ENCODE measurements at regions not wholly inside any gene's neighbourhood (a gene's known extent, or its start where the extent isn't known, plus 50 kb on each side); places are given as distances from the start of the nearest gene placed in this dataset.

- TF ChIP-seq EZH2 (IDR thresholded peaks at IDR 0.05; ENCODE audit: insufficient read depth, poor library complexity, severe bottlenecking) (no peak), EZH2phosphoT487 (IDR thresholded peaks at IDR 0.05; ENCODE audit: insufficient read depth, low read depth) (no peak)
These were observed 121.3 kb upstream of the NUDT4 start for GRCh38 chr12:93256256-93256969.
